A549 (cell line): ENCODE measurements at regions not wholly inside any gene's neighbourhood (a gene's known extent, or its start where the extent isn't known, plus 50 kb on each side); places are given as distances from the start of the nearest gene placed in this dataset.

Experiments
- ATAC-seq, 2 experiments: fragments of 200-7000 bp in 1 of 2; fragments of >200 bp in 1 of 2; cut with Nextera tagmentation in 1 of 2; cut with Tn5 transposase in 1 of 2; 3 replicates each; pipeline versions ENCODE4 v1.8.0 to v1.9.1; 2018 to 2020; ENCODE audit warnings: mild to moderate bottlenecking in 1 of 2, moderate library complexity in 1 of 2
- CTCF ChIA-PET: fragments of 300-600 bp; sonication (Branson Sonifier 250); formaldehyde crosslinking; extraction: SDS; loops from one replicate; lab custom pipeline; 2021; ENCODE audit warnings: antibody characterized with exemption, inconsistent platforms; lab: Yijun Ruan, JAX
- POLR2A ChIA-PET: fragments of 350-600 bp; formaldehyde crosslinking; extraction: SDS; loops from one replicate; lab custom pipeline; 2021; ENCODE audit warnings: antibody characterized with exemption, inconsistent platforms; lab: Yijun Ruan, JAX
- DNase-seq, 2 experiments: peaks; one replicate each; pipeline versions ENCODE4 v3.0.0 to v3.0.0-alpha.2; 2011 to 2016; ENCODE audit warnings: low read depth in 1 of 2, low spot score in 1 of 2
- FAIRE-seq: peaks from 2 replicates; lab custom pipeline; 2011; peaks lifted over from hg19 to GRCh38; lab: Jason Lieb, UNC
- H3K27ac ChIP-seq, 2 experiments: fragments of >200 bp; sonication (Bioruptor Twin); formaldehyde crosslinking; 3 replicates each; pipeline ENCODE4 v1.5.1; 2016 to 2017
- H3K4me1 ChIP-seq: fragments of >200 bp; sonication (Bioruptor Twin); formaldehyde crosslinking; 3 replicates; pipeline ENCODE4 v1.6.1; 2016
- H3K4me2 ChIP-seq: fragments of >200 bp; sonication (Bioruptor Twin); formaldehyde crosslinking; 3 replicates; pipeline ENCODE4 v1.6.1; 2016
- H3K4me3 ChIP-seq: fragments of >200 bp; sonication (Bioruptor Twin); formaldehyde crosslinking; 3 replicates; pipeline ENCODE4 v1.5.1; 2016
- H3K9me3 ChIP-seq: fragments of >200 bp; sonication (Bioruptor Twin); formaldehyde crosslinking; 3 replicates; pipeline ENCODE4 v1.6.1; 2016
- BHLHE40 ChIP-seq: IDR thresholded peaks from 2 replicates; pipeline ENCODE4 v1.6.1; 2012; ENCODE audit warnings: low read depth, low read length, inconsistent platforms
- CHD4 ChIP-seq: fragments of 200-600 bp; sonication (generic); IDR thresholded peaks from 2 replicates; pipeline ENCODE4 v1.6.1; 2016; ENCODE audit warnings: antibody characterized with exemption, mild to moderate bottlenecking, borderline replicate concordance
- EHF ChIP-seq: fragments of 250-450 bp; sonication (Bioruptor Pico); IDR thresholded peaks from 2 replicates; pipeline ENCODE4 v1.5.0; 2020; ENCODE audit warnings: mild to moderate bottlenecking
- EHMT2 ChIP-seq: fragments of 200-600 bp; sonication (generic); IDR thresholded peaks from 2 replicates; pipeline ENCODE4 v1.6.1; 2016; ENCODE audit warnings: antibody characterized with exemption, low read depth, mild to moderate bottlenecking, moderate library complexity
- EP300 ChIP-seq, 2 experiments: fragments of >200 bp; sonication (Bioruptor Twin); formaldehyde crosslinking; IDR thresholded peaks; 2 replicates in 1 of 2; 3 replicates in 1 of 2; pipeline ENCODE4 v1.6.1; 2016 to 2017
- FOSL2 ChIP-seq, 2 experiments: fragments of 450-650 bp in 1 of 2; fragments of >200 bp in 1 of 2; sonication (Bioruptor Twin) in 1 of 2; formaldehyde crosslinking; IDR thresholded peaks; 2 replicates each; pipeline versions ENCODE4 v1.5.0 to v1.6.1; 2016 to 2020; ENCODE audit warnings: mild to moderate bottlenecking in 1 of 2, moderate library complexity in 1 of 2
- FOXS1 ChIP-seq: fragments of 250-450 bp; sonication (Bioruptor Pico); IDR thresholded peaks from 2 replicates; pipeline ENCODE4 v1.5.0; 2020; ENCODE audit warnings: mild to moderate bottlenecking, moderate library complexity
- HDAC2 ChIP-seq: fragments of 200-600 bp; sonication (generic); IDR thresholded peaks from 2 replicates; pipeline ENCODE4 v1.6.1; 2016
- HOXB13 ChIP-seq: fragments of 250-450 bp; sonication (Bioruptor Pico); IDR thresholded peaks from 2 replicates; pipeline ENCODE4 v1.5.0; 2020; ENCODE audit warnings: low read depth, mild to moderate bottlenecking, moderate library complexity
- MYC ChIP-seq: IDR thresholded peaks from 2 replicates; pipeline ENCODE4 v1.6.1; 2012; ENCODE audit warnings: mild to moderate bottlenecking, inconsistent platforms, low read length, improper control_type of control experiment, borderline replicate concordance
- NFE2L2 ChIP-seq: fragments of 150-350 bp; conservative IDR thresholded peaks from 2 replicates; pipeline ENCODE4 v1.6.1; 2014; ENCODE audit warnings: low read length
- POLR2AphosphoS2 ChIP-seq: conservative IDR thresholded peaks from 2 replicates; pipeline ENCODE4 v1.6.1; 2012; ENCODE audit warnings: low read length, improper control_type of control experiment, inconsistent platforms
- ZC3H11A ChIP-seq: fragments of 450-650 bp; IDR thresholded peaks from 2 replicates; pipeline ENCODE4 v1.6.1; 2014; ENCODE audit warnings: antibody characterized with exemption, mild to moderate bottlenecking
- WGBS: methylation state at CpG from one replicate; pipeline ENCODE4 v1.1.6; 2017; ENCODE audit errors: missing lambda C conversion rate; 5-methylcytosine and 5-hydroxymethylcytosine counted together
- TF ChIP-seq, protein P1 (sequence below): fragments of >200 bp; sonication (Bioruptor Twin); formaldehyde crosslinking; IDR thresholded peaks from 2 replicates; pipeline ENCODE4 v1.6.1; 2016
- TF ChIP-seq, protein P2 (sequence below): IDR thresholded peaks from 2 replicates; pipeline ENCODE4 v1.6.1; 2012
- TF ChIP-seq, protein P3 (sequence below): fragments of 450-650 bp; IDR thresholded peaks from 2 replicates; pipeline ENCODE4 v1.6.1; 2014; ENCODE audit warnings: antibody characterized with exemption
- TF ChIP-seq, protein P4 (sequence below): fragments of 250-450 bp; sonication (Bioruptor Pico); IDR thresholded peaks from 2 replicates; pipeline ENCODE4 v1.5.0; 2021; ENCODE audit warnings: mild to moderate bottlenecking, moderate library complexity, borderline replicate concordance
- TF ChIP-seq, protein P5 (sequence below): fragments of >200 bp; sonication (Bioruptor Twin); formaldehyde crosslinking; IDR thresholded peaks from 3 replicates; pipeline ENCODE4 v1.5.1; 2016
- TF ChIP-seq, protein P6 (sequence below): fragments of 150-350 bp; IDR thresholded peaks from 2 replicates; pipeline ENCODE4 v1.6.1; 2014; ENCODE audit warnings: low read depth, mild to moderate bottlenecking, low read length

DNA sequence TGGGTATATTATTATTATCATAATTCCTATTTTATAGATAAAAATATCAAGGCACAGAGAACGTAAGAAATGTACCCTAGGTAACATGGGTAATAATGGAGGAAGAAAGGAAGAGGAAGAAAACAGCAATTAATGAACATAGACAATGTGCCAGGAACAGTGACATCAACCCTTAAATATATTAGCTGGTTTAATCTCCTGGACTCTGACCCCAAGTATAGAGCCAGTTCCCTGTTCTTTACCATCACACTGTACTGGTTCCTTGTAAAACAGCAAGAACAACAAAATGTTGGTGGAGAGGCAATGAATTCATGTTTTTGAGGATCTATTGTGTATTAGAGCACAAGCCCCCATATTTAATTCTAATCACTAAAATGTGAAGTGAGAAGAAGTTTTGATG, 192.1 kb downstream of the SMC2 start:
- DNase-seq, result no peak
- POLR2A ChIA-PET, result no interaction called here

DNA sequence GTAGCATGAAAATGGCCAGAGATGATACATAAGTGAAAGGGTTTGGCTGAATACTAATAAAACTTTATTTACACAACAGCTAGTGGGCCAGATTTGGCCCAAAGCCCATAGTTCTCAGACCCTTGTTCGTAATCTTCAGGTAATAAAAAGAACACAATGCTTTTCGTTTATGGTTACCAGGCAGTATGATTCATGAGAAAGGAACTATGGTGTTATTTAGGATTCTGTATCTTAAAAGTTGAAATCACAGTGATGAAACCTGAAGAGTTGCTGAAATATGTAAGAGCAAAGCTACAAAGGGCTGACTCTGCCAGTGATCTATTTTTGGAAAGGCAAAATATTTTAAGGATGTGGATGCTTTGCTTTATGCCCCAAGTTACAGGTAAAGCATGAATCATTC, 192.7 kb downstream of the SMC2 start:
- TF ChIP-seq, protein P1, sequence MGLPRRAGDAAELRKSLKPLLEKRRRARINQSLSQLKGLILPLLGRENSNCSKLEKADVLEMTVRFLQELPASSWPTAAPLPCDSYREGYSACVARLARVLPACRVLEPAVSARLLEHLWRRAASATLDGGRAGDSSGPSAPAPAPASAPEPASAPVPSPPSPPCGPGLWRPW, result no peak
- TF ChIP-seq, protein P2, sequence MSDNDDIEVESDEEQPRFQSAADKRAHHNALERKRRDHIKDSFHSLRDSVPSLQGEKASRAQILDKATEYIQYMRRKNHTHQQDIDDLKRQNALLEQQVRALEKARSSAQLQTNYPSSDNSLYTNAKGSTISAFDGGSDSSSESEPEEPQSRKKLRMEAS, result no peak
- TF ChIP-seq, protein P3, sequence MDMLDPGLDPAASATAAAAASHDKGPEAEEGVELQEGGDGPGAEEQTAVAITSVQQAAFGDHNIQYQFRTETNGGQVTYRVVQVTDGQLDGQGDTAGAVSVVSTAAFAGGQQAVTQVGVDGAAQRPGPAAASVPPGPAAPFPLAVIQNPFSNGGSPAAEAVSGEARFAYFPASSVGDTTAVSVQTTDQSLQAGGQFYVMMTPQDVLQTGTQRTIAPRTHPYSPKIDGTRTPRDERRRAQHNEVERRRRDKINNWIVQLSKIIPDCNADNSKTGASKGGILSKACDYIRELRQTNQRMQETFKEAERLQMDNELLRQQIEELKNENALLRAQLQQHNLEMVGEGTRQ, result no peak
- TF ChIP-seq, protein P4, sequence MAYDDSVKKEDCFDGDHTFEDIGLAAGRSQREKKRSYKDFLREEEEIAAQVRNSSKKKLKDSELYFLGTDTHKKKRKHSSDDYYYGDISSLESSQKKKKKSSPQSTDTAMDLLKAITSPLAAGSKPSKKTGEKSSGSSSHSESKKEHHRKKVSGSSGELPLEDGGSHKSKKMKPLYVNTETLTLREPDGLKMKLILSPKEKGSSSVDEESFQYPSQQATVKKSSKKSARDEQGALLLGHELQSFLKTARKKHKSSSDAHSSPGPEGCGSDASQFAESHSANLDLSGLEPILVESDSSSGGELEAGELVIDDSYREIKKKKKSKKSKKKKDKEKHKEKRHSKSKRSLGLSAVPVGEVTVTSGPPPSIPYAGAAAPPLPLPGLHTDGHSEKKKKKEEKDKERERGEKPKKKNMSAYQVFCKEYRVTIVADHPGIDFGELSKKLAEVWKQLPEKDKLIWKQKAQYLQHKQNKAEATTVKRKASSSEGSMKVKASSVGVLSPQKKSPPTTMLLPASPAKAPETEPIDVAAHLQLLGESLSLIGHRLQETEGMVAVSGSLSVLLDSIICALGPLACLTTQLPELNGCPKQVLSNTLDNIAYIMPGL (CRISPR knock-in tag), result no peak
- no peak for TF ChIP-seq FOXS1 (CRISPR knock-in tag)
- TF ChIP-seq FOSL2 (IDR thresholded peaks at IDR 0.05), result no peak
- no peak for TF ChIP-seq FOSL2 (CRISPR knock-in tag; IDR thresholded peaks at IDR 0.05)
- no peak for TF ChIP-seq MYC
- no peak for TF ChIP-seq HOXB13
- TF ChIP-seq POLR2AphosphoS2, result no peak
- TF ChIP-seq, protein P5, sequence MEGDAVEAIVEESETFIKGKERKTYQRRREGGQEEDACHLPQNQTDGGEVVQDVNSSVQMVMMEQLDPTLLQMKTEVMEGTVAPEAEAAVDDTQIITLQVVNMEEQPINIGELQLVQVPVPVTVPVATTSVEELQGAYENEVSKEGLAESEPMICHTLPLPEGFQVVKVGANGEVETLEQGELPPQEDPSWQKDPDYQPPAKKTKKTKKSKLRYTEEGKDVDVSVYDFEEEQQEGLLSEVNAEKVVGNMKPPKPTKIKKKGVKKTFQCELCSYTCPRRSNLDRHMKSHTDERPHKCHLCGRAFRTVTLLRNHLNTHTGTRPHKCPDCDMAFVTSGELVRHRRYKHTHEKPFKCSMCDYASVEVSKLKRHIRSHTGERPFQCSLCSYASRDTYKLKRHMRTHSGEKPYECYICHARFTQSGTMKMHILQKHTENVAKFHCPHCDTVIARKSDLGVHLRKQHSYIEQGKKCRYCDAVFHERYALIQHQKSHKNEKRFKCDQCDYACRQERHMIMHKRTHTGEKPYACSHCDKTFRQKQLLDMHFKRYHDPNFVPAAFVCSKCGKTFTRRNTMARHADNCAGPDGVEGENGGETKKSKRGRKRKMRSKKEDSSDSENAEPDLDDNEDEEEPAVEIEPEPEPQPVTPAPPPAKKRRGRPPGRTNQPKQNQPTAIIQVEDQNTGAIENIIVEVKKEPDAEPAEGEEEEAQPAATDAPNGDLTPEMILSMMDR, result no peak
- TF ChIP-seq ZC3H11A, result no peak
- no peak for TF ChIP-seq CHD4
- TF ChIP-seq HDAC2, result no peak
- no peak for TF ChIP-seq EHF
- no peak for TF ChIP-seq NFE2L2
- no peaks in the 10 kb centered on the region for H3K9me3 ChIP-seq
- CTCF ChIA-PET, result no interaction called here
- WGBS, result 4% methylated on average over 2 of the region's 2 CpGs
- H3K4me3 ChIP-seq, result no peak overlapping the region
- H3K4me1 ChIP-seq, result no peaks in the 10 kb centered on the region
- no peak for DNase-seq
- ATAC-seq, result no peak
- no peak overlapping the region for H3K4me2 ChIP-seq
- H3K27ac ChIP-seq, result no peak overlapping the region
- FAIRE-seq, result no peak
- POLR2A ChIA-PET, result no interaction called here

More for the DNA sequence above, 192.1 kb downstream of the SMC2 start:
- Histone ChIP-seq H3K4me2 (no peak overlapping the region), H3K4me3 (no peak overlapping the region)
- FAIRE-seq, result no peak
- 49% methylated on average over 1 of the region's 1 CpG for WGBS
- CTCF ChIA-PET, result interaction anchor here (1.1 kb wide), 1 partner anchor 13 kb away, joined by 4 read pairs; no protein-coding TSS in a partner anchor
- TF ChIP-seq, protein P6, sequence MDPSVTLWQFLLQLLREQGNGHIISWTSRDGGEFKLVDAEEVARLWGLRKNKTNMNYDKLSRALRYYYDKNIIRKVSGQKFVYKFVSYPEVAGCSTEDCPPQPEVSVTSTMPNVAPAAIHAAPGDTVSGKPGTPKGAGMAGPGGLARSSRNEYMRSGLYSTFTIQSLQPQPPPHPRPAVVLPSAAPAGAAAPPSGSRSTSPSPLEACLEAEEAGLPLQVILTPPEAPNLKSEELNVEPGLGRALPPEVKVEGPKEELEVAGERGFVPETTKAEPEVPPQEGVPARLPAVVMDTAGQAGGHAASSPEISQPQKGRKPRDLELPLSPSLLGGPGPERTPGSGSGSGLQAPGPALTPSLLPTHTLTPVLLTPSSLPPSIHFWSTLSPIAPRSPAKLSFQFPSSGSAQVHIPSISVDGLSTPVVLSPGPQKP, result no peak
- TF ChIP-seq HOXB13, result no peak
- TF ChIP-seq ZC3H11A, result no peak
- TF ChIP-seq, protein P2, result no peak
- TF ChIP-seq CHD4, result no peak
- no peak for TF ChIP-seq BHLHE40
- TF ChIP-seq, protein P5, result no peak
- TF ChIP-seq EP300 (IDR thresholded peaks at IDR 0.05), result no peak
- TF ChIP-seq FOXS1 (CRISPR knock-in tag), result no peak
- TF ChIP-seq EHMT2, result no peak
- TF ChIP-seq, all 56 proteins: peak for 0
- H3K9me3 ChIP-seq, result no peaks in the 10 kb centered on the region
- H3K27ac ChIP-seq, result no peak overlapping the region
- ATAC-seq, result no peak
- H3K4me1 ChIP-seq, result no peaks in the 10 kb centered on the region
